Neuronal stem cell (in vitro differentiated cells): ENCODE measurements at regions not wholly inside any gene's neighbourhood (a gene's known extent, or its start where the extent isn't known, plus 50 kb on each side); places are given as distances from the start of the nearest gene placed in this dataset.

Source experiments
- DNase-seq: peaks from one replicate; pipeline ENCODE4 v3.0.0-alpha.2; 2013; ENCODE audit warnings: low spot score
- H2AFZ ChIP-seq: one replicate; pipeline ENCODE4 v1.6.1; 2013; ENCODE audit warnings: mild to moderate bottlenecking, low read length, inconsistent platforms
- H2AK5ac ChIP-seq: 2 replicates; pipeline ENCODE4 v1.6.1; 2013; ENCODE audit warnings: low read depth, mild to moderate bottlenecking, inconsistent platforms, low read length, moderate library complexity, mixed read lengths
- H2BK120ac ChIP-seq: 2 replicates; pipeline ENCODE4 v1.6.1; 2013; ENCODE audit warnings: low read depth, mild to moderate bottlenecking, inconsistent platforms, low read length, moderate library complexity, mixed read lengths
- H2BK12ac ChIP-seq: one replicate; pipeline ENCODE4 v1.6.1; 2013; ENCODE audit warnings: low read length, inconsistent platforms
- H2BK15ac ChIP-seq: 2 replicates; pipeline ENCODE4 v1.6.1; 2013; ENCODE audit warnings: mild to moderate bottlenecking, low read length, inconsistent platforms, mixed read lengths
- H2BK5ac ChIP-seq: one replicate; pipeline ENCODE4 v1.6.1; 2013; ENCODE audit warnings: inconsistent platforms, mild to moderate bottlenecking, low read length, moderate library complexity
- H3K14ac ChIP-seq: one replicate; pipeline ENCODE4 v1.6.1; 2013; ENCODE audit warnings: low read length, inconsistent platforms
- H3K18ac ChIP-seq: 2 replicates; pipeline ENCODE4 v1.6.1; 2013; ENCODE audit warnings: low read length, inconsistent platforms
- H3K23ac ChIP-seq: 2 replicates; pipeline ENCODE4 v1.6.1; 2013; ENCODE audit warnings: low read depth, mild to moderate bottlenecking, mixed read lengths, low read length, inconsistent platforms; ENCODE audit not compliant: poor library complexity
- H3K27ac ChIP-seq: replicated peaks from 3 replicates; pipeline ENCODE4 v1.5.1; 2013; ENCODE audit warnings: low read length, inconsistent platforms
- H3K27me3 ChIP-seq, 3 experiments: 2 replicates each; pipeline ENCODE4 v1.6.1; 2013; ENCODE audit warnings: low read length in 3 of 3, mild to moderate bottlenecking in 2 of 3, inconsistent platforms in 1 of 3, low read depth in 1 of 3, mixed read lengths in 1 of 3, moderate library complexity in 1 of 3; ENCODE audit not compliant: control insufficient read depth in 3 of 3, insufficient read depth in 3 of 3
- H3K36me3 ChIP-seq, 2 donors: replicated peaks in 1 of 2; 2 replicates each; pipeline ENCODE4 v1.6.1; 2013; ENCODE audit warnings: low read length in 2 of 2; ENCODE audit not compliant: control insufficient read depth in 2 of 2, insufficient read depth in 2 of 2
- H3K4ac ChIP-seq: 2 replicates; pipeline ENCODE4 v1.6.1; 2013; ENCODE audit warnings: inconsistent platforms, mild to moderate bottlenecking, low read length, moderate library complexity
- H3K4me1 ChIP-seq, 2 donors: 1 replicate in 1 of 2; 2 replicates in 1 of 2; pipeline ENCODE4 v1.6.1; 2013; ENCODE audit warnings: low read length in 2 of 2, low read depth in 1 of 2; ENCODE audit not compliant: control insufficient read depth in 2 of 2, insufficient read depth in 1 of 2
- H3K4me2 ChIP-seq: one replicate; pipeline ENCODE4 v1.6.1; 2013; ENCODE audit warnings: mild to moderate bottlenecking, low read length, inconsistent platforms; ENCODE audit not compliant: insufficient read depth, poor library complexity, severe bottlenecking
- H3K4me3 ChIP-seq, 2 donors: 2 replicates each; pipeline ENCODE4 v1.5.1; 2013; ENCODE audit warnings: low read length in 2 of 2, mild to moderate bottlenecking in 2 of 2, inconsistent platforms in 1 of 2, moderate library complexity in 1 of 2
- H3K79me1 ChIP-seq: one replicate; pipeline ENCODE4 v1.6.1; 2013; ENCODE audit warnings: low read depth, mild to moderate bottlenecking, inconsistent platforms, low read length, moderate library complexity
- H3K9ac ChIP-seq: one replicate; pipeline ENCODE4 v1.6.1; 2013; ENCODE audit warnings: mild to moderate bottlenecking, low read depth, low read length, inconsistent platforms; ENCODE audit not compliant: poor library complexity
- H3K9me3 ChIP-seq, 2 donors: replicated peaks in 1 of 2; 2 replicates each; pipeline versions ENCODE3 to v1.6.1; 2013; ENCODE audit warnings: low read length in 2 of 2, mild to moderate bottlenecking in 2 of 2, inconsistent platforms in 1 of 2, low read depth in 1 of 2, mixed read lengths in 1 of 2, moderate library complexity in 1 of 2; ENCODE audit not compliant: control insufficient read depth in 2 of 2, insufficient read depth in 1 of 2
- H4K8ac ChIP-seq: one replicate; pipeline ENCODE4 v1.6.1; 2013; ENCODE audit warnings: low read depth, mild to moderate bottlenecking, inconsistent platforms, low read length, moderate library complexity
- H4K91ac ChIP-seq: one replicate; pipeline ENCODE4 v1.6.1; 2013; ENCODE audit warnings: low read length, low read depth, mild to moderate bottlenecking, inconsistent platforms; ENCODE audit not compliant: poor library complexity
- WGBS, 2 donors: extraction: QIAGEN DNeasy Blood & Tissue Kit; methylation state at CpG; one replicate each; pipeline ENCODE4 v1.1.7; 2013; ENCODE audit warnings: missing lambda C conversion rate in 2 of 2, mixed read lengths in 1 of 2; ENCODE audit not compliant: insufficient read length in 2 of 2, insufficient replicate concordance in 1 of 2; ENCODE audit errors: extremely low coverage in 2 of 2; 5-methylcytosine and 5-hydroxymethylcytosine counted together

DNA sequence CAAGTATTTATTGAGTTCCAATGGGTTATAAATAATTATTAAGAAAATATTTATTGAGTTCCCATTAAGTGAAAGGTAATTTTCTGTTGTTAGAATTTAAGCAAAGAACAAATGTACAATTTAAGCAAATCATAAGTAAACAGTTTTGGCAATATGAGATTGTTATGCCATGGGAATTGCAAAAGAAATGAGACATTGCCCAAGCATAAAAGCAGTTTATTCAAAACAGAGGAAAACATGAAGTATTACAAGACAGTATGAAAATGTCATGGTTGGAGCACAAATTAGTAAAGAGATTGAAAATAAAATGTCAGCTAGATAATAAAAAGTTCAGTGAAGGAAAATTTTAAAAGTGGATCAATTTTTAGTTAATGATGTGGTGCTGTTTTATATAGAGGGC lies 706.1 kb upstream of the EPHA5 start:
- Histone ChIP-seq H3K4ac (no peak overlapping the region), H2AFZ (no peak overlapping the region), H3K27me3 (no peaks in the 10 kb centered on the region), H3K27ac (no peak overlapping the region), H3K4me3 (no peak overlapping the region), H2AK5ac (no peak overlapping the region), H3K14ac (no peak overlapping the region), H2BK120ac (no peak overlapping the region), H4K91ac (no peak overlapping the region), H3K18ac (no peak overlapping the region), H2BK12ac (no peak overlapping the region), H3K9ac (no peak overlapping the region), H3K79me1 (no peaks in the 10 kb centered on the region), H4K8ac (no peak overlapping the region), H3K4me1 (no peaks in the 10 kb centered on the region), H2BK5ac (no peak overlapping the region), H3K4me2 (no peak overlapping the region), H3K36me3 (no peaks in the 10 kb centered on the region), H3K23ac (no peak overlapping the region), H2BK15ac (no peak overlapping the region), H3K9me3 (no peaks in the 10 kb centered on the region)
- no peak for DNase-seq

- H3K4me1 ChIP-seq = no peaks in the 10 kb centered on the region
- H3K4me3 ChIP-seq = no peak overlapping the region
Measured at GRCh38 chr4:66373268-66373667, 703.0 kb upstream of the EPHA5 start.

DNA sequence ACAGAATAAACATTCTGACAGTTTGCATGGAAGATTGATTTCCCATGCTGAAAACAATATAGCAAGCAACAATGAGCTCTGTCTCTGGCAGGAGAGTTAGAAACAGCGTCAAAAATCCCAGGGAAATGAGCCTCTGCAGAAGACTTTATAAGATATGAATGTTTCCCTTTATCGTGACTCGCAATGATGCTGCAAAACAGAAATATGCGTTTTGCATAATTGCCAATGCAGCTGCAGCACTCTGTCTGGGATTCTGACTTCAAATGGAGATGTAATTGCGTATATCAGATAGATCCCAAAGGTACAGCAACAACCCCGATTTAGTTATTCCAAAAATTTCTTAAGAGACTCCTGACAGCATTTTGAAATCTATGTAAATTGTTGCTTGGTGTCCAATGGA lies 702.4 kb upstream of the EPHA5 start:
- H3K18ac ChIP-seq = no peak overlapping the region
- H3K9ac ChIP-seq = no peak overlapping the region
- no peak overlapping the region for H2BK120ac ChIP-seq
- no peak overlapping the region for H2BK5ac ChIP-seq
- no peak overlapping the region for H3K14ac ChIP-seq
- no peak overlapping the region for H3K23ac ChIP-seq
- no peaks in the 10 kb centered on the region for H3K27me3 ChIP-seq
- H3K4me1 ChIP-seq = no peaks in the 10 kb centered on the region
- no peak overlapping the region for H4K91ac ChIP-seq
- no peak overlapping the region for H3K4me2 ChIP-seq
- no peak overlapping the region for H2BK15ac ChIP-seq
- no peak overlapping the region for H3K4ac ChIP-seq
- DNase-seq = no peak
- H2AK5ac ChIP-seq = no peak overlapping the region
- no peak overlapping the region for H2BK12ac ChIP-seq
- WGBS, 2 donors = no CpG with 5 or more reads among the region's 6 CpGs
- no peaks in the 10 kb centered on the region for H3K79me1 ChIP-seq
- no peak overlapping the region for H4K8ac ChIP-seq
- no peak overlapping the region for H2AFZ ChIP-seq
- H3K27ac ChIP-seq = no peak overlapping the region
- H3K4me3 ChIP-seq = no peak overlapping the region
- H3K36me3 ChIP-seq = no peaks in the 10 kb centered on the region
- no peaks in the 10 kb centered on the region for H3K9me3 ChIP-seq

More at GRCh38 chr4:66373268-66373667, 703.0 kb upstream of the EPHA5 start:
- Histone ChIP-seq H4K91ac (no peak overlapping the region), H3K4ac (no peak overlapping the region), H2AFZ (no peak overlapping the region), H3K27me3 (no peaks in the 10 kb centered on the region), H2BK12ac (no peak overlapping the region), H2AK5ac (no peak overlapping the region), H3K9me3 (no peaks in the 10 kb centered on the region), H3K27ac (no peak overlapping the region), H3K9ac (no peak overlapping the region), H3K23ac (no peak overlapping the region), H4K8ac (no peak overlapping the region), H2BK15ac (no peak overlapping the region), H3K18ac (no peak overlapping the region), H3K14ac (no peak overlapping the region), H2BK5ac (no peak overlapping the region), H3K4me2 (no peak overlapping the region), H3K79me1 (no peaks in the 10 kb centered on the region), H2BK120ac (no peak overlapping the region), H3K36me3 (no peaks in the 10 kb centered on the region)
- no peak for DNase-seq

- no peak overlapping the region for H3K4ac ChIP-seq
- H2BK15ac ChIP-seq = no peak overlapping the region
- WGBS, 2 donors = no CpG with 5 or more reads among the region's 10 CpGs
Measured at GRCh38 chr4:66367043-66367660, 696.9 kb upstream of the EPHA5 start.

More at GRCh38 chr4:66367043-66367660, 696.9 kb upstream of the EPHA5 start:
- no peak overlapping the region for H3K18ac ChIP-seq
- no peaks in the 10 kb centered on the region for H3K79me1 ChIP-seq
- H3K9me3 ChIP-seq = no peaks in the 10 kb centered on the region
- no peaks in the 10 kb centered on the region for H3K4me1 ChIP-seq
- H2BK12ac ChIP-seq = no peak overlapping the region
- H3K14ac ChIP-seq = no peak overlapping the region
- no peak overlapping the region for H2AK5ac ChIP-seq
- DNase-seq = no peak
- no peaks in the 10 kb centered on the region for H3K27me3 ChIP-seq
- H3K36me3 ChIP-seq = no peaks in the 10 kb centered on the region
- H4K91ac ChIP-seq = no peak overlapping the region
- H3K4me2 ChIP-seq = no peak overlapping the region
- no peak overlapping the region for H2BK120ac ChIP-seq
- no peak overlapping the region for H3K27ac ChIP-seq
- no peak overlapping the region for H3K23ac ChIP-seq
- H2AFZ ChIP-seq = no peak overlapping the region
- H3K9ac ChIP-seq = no peak overlapping the region
- no peak overlapping the region for H4K8ac ChIP-seq
- no peak overlapping the region for H3K4me3 ChIP-seq
- H2BK5ac ChIP-seq = no peak overlapping the region
